Liver (tissue), 3 donors: ENCODE measurements at regions not wholly inside any gene's neighbourhood (a gene's known extent, or its start where the extent isn't known, plus 50 kb on each side); places are given as distances from the start of the nearest gene placed in this dataset.

ENCODE experiments used
- GABPA ChIP-seq, 2 donors: IDR thresholded peaks in 1 of 2; conservative IDR thresholded peaks in 1 of 2; 2 replicates each; pipeline ENCODE4 v1.6.1; 2016; ENCODE audit warnings: antibody characterized with exemption in 2 of 2, mild to moderate bottlenecking in 1 of 2, moderate library complexity in 1 of 2
- RAD21 ChIP-seq, 2 donors: IDR thresholded peaks; 2 replicates each; pipeline ENCODE4 v1.6.1; 2016; ENCODE audit warnings: antibody characterized with exemption in 2 of 2, mild to moderate bottlenecking in 2 of 2
- RXRA ChIP-seq, 2 donors: IDR thresholded peaks; 2 replicates each; pipeline ENCODE4 v1.6.1; 2017 to 2018; ENCODE audit warnings: antibody characterized with exemption in 2 of 2, mild to moderate bottlenecking in 1 of 2
- TF ChIP-seq, protein P1 (sequence below): fragments of 150-350 bp; IDR thresholded peaks from 2 replicates; pipeline ENCODE4 v1.5.1; 2017; ENCODE audit warnings: improper control_type of control experiment, low read depth, low read length; ENCODE audit not compliant: missing input control
- donor health status: healthy.
- donor health status: healthy.

DNA sequence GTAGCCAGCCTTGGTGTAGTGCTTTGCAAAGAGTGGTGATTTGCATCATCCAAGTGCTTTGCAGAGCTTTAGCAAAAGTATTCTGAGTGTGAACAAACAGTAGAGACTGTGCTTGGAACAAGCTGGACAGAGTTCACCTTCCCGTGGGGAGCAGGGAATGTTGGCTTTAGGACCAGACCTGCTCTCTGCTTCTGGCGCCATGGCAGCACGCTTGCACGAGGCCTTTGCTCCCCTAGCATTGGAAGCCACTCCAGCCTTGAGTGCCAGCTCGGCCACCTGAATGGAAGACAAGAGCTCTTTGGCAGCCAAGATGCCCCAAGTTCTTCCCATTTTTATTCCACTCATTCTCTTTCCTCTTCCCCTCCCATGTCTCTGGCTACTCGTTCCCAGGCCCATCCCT is 250.8 kb upstream of the OSR1 start:
- TF ChIP-seq RAD21 (IDR thresholded peaks at IDR 0.05) (no peak), GABPA (IDR thresholded peaks at IDR 0.05 in 1 of 2, conservative IDR thresholded peaks at IDR 0.05 in 1 of 2) (no peak), RXRA (IDR thresholded peaks at IDR 0.05) (no peak)
- TF ChIP-seq, protein P1, sequence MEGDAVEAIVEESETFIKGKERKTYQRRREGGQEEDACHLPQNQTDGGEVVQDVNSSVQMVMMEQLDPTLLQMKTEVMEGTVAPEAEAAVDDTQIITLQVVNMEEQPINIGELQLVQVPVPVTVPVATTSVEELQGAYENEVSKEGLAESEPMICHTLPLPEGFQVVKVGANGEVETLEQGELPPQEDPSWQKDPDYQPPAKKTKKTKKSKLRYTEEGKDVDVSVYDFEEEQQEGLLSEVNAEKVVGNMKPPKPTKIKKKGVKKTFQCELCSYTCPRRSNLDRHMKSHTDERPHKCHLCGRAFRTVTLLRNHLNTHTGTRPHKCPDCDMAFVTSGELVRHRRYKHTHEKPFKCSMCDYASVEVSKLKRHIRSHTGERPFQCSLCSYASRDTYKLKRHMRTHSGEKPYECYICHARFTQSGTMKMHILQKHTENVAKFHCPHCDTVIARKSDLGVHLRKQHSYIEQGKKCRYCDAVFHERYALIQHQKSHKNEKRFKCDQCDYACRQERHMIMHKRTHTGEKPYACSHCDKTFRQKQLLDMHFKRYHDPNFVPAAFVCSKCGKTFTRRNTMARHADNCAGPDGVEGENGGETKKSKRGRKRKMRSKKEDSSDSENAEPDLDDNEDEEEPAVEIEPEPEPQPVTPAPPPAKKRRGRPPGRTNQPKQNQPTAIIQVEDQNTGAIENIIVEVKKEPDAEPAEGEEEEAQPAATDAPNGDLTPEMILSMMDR: no peak
